ENCODE measurements at regions not wholly inside any gene's neighbourhood (a gene's known extent, or its start where the extent isn't known, plus 50 kb on each side); places are given as distances from the start of the nearest gene placed in this dataset.

- no peak for DNase-seq
- H3K27ac Mint-ChIP-seq = no peak overlapping the region
- H3K4me1 Mint-ChIP-seq (ENCODE audit: low read depth) = no peaks in the 10 kb centered on the region
- no peaks in the 10 kb centered on the region for H3K9me3 Mint-ChIP-seq (ENCODE audit: insufficient read depth)
- ChIA-PET POLR2A (no interaction called here), CTCF (no interaction called here)
- H3K36me3 Mint-ChIP-seq (ENCODE audit: low read depth) = no peaks in the 10 kb centered on the region
- no peak for ATAC-seq
- H3K4me3 Mint-ChIP-seq = no peak overlapping the region
- H3K27me3 Mint-ChIP-seq (ENCODE audit: low read depth) = peaks cover 2% of the 10 kb centered on the region
Observed at GRCh38 chr2:239470151-239470900, 69.5 kb upstream of the HDAC4 start.

DNA sequence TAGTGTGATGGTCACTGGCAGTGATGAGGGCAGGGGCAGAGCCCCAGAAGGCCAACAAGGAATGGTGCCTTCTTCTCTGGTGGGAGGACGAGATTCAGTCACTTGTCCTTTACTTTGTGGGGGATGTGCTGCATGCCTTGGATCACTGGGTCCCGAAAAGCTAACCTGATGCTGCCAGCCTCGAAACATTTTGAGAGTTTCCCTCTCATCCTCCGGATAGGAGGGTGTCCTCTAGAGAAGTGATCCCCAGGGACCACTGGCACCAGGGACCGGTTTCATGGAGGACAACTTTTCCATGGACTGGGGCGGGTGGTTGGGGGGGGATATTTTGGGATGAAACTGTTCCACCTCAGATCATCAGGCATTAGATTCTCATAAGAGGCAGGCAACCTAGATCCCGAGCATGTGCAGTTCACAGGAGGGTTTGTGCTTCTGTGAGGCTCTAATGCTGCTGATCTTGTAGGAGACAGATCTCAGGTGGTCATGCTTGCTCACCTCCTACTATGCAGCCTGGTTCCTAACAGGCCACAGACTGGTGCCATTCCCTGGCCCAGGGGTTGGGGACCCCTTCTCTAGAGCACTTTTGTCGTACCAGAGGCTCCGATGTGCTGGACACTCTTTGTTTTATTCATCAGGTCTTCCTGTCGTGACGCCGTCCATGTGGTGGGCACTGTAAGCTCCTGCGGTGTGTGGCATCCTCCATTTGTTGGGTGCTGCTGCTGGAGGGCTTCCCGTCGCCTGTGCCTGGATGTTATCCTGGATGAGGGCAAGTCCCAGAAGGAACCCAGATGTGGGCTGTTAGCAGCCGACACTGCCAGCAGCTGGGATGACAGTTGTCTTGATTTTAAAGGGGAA lies 68.5 kb upstream of the HDAC4 start:
- ChIA-PET POLR2A (no interaction called here), CTCF (no interaction called here)
- Mint-ChIP-seq H3K36me3 (ENCODE audit: low read depth) (no peaks in the 10 kb centered on the region), H3K4me1 (ENCODE audit: low read depth) (no peaks in the 10 kb centered on the region), H3K4me3 (no peak overlapping the region), H3K9me3 (ENCODE audit: insufficient read depth) (no peaks in the 10 kb centered on the region), H3K27me3 (ENCODE audit: low read depth) (peaks cover 1% of the 10 kb centered on the region), H3K27ac (no peak overlapping the region)
- DNase-seq (no peak), ATAC-seq (no peak)

DNA sequence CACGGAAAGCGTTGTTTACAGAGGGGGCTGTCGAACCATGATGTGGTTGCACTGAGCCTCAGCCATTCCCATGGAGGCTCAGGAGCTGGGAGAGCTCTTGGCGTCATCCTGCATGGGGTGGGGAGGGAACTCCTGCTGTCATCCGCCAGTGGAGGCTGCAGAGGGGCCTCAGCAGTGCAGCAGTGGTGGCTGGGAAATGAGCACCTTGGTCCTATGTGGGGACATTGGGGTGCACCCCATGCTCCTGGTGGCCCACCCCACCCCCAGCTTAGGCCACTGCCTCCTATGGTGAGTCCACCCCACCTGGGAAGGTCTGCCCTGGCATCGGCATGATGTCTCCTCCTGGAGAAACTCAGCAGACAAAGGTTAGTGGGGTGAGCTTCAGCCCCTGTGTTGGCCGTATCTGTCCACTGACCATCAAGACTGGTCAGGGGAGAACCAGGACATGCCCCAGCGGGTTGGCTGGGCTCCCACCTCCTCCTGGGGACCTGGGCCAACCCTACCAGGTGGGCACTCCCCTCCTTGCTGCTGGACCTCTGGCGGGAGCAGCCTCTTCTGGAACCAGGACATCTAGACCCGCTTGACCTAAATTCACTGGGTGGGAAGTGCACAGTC lies 67.8 kb upstream of the HDAC4 start:
- Mint-ChIP-seq H3K4me1 (ENCODE audit: low read depth) (no peaks in the 10 kb centered on the region), H3K36me3 (ENCODE audit: low read depth) (no peaks in the 10 kb centered on the region), H3K9me3 (ENCODE audit: insufficient read depth) (no peaks in the 10 kb centered on the region), H3K27me3 (ENCODE audit: low read depth) (no peaks in the 10 kb centered on the region), H3K4me3 (no peak overlapping the region), H3K27ac (no peak overlapping the region)
- ChIA-PET POLR2A (no interaction called here), CTCF (no interaction called here)
- DNase-seq = no peak
- no peak for ATAC-seq

DNA sequence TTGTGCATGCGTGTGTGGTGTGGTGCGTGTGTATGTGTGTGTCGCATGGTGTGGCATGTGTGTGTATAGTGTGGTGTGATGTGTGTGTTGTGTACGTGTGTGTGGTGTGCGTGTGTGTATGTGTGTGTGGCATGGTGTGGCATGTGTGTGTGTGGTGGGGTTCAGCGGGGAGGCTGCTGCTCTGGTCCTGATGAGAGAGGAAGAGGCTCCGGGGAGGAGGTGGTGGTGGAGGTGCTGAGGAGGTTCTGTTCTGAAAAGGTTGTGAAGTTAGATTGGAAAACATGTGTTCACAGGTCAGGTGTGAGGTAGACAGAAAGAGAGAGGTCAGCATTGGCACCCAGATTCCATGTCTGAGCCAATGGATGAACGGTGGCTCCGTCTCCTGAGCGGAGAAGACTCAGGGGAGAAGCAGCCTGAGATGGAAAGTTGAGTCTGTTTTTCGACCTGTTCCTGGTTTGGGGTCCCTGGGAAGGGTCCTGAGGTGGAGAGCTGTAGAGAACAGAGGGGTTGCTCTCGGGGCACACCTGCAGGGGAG lies 67.2 kb upstream of the HDAC4 start:
- H3K36me3 Mint-ChIP-seq (ENCODE audit: low read depth) = no peaks in the 10 kb centered on the region
- ATAC-seq = no peak
- ChIA-PET POLR2A (no interaction called here), CTCF (no interaction called here)
- H3K4me1 Mint-ChIP-seq (ENCODE audit: low read depth) = no peaks in the 10 kb centered on the region
- DNase-seq = no peak
- no peak overlapping the region for H3K27ac Mint-ChIP-seq
- no peaks in the 10 kb centered on the region for H3K27me3 Mint-ChIP-seq (ENCODE audit: low read depth)
- no peak overlapping the region for H3K4me3 Mint-ChIP-seq
- no peaks in the 10 kb centered on the region for H3K9me3 Mint-ChIP-seq (ENCODE audit: insufficient read depth)

- no peak for ATAC-seq
- POLR2A ChIA-PET = no interaction called here
- H3K36me3 Mint-ChIP-seq (ENCODE audit: low read depth) = no peaks in the 10 kb centered on the region
- H3K27ac Mint-ChIP-seq = no peak overlapping the region
- H3K9me3 Mint-ChIP-seq (ENCODE audit: insufficient read depth) = no peaks in the 10 kb centered on the region
- CTCF ChIA-PET = no interaction called here
- no peaks in the 10 kb centered on the region for H3K4me1 Mint-ChIP-seq (ENCODE audit: low read depth)
- no peak for DNase-seq
- no peak overlapping the region for H3K4me3 Mint-ChIP-seq
- no peaks in the 10 kb centered on the region for H3K27me3 Mint-ChIP-seq (ENCODE audit: low read depth)
Observed at GRCh38 chr2:239467281-239467955, 66.6 kb upstream of the HDAC4 start.

DNA sequence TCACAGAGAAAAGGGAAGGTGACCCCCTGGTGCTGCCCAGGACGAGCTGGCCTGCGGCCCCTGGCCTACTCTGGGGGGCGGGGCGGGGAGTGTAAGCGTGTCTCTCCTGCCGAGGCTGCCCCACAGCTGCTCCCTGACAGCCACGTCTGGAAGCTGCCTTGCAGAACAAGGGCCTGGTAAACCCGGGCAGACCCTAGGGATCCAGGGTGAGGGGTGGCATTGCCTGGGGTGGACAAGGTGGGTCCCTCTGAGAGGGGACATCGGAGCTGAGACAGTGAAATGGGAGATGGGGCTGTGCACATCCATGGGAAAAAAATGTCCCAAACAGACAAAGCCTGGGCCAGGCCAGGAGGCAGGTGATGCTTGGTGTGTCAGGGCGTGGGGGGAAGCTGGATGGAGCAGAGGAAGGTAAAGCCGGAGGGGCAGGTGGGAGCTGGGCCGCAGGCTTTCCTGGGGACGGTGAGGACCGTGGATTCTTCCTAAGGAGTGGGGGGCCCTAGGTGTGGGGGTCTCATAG lies 66.0 kb upstream of the HDAC4 start:
- H3K36me3 Mint-ChIP-seq (ENCODE audit: low read depth) = no peaks in the 10 kb centered on the region
- CTCF ChIA-PET = no interaction called here
- no peak for ATAC-seq
- H3K27ac Mint-ChIP-seq = no peak overlapping the region
- no peak for DNase-seq
- no peaks in the 10 kb centered on the region for H3K27me3 Mint-ChIP-seq (ENCODE audit: low read depth)
- H3K9me3 Mint-ChIP-seq (ENCODE audit: insufficient read depth) = no peaks in the 10 kb centered on the region
- H3K4me3 Mint-ChIP-seq = no peak overlapping the region
- POLR2A ChIA-PET = no interaction called here
- no peaks in the 10 kb centered on the region for H3K4me1 Mint-ChIP-seq (ENCODE audit: low read depth)

DNA sequence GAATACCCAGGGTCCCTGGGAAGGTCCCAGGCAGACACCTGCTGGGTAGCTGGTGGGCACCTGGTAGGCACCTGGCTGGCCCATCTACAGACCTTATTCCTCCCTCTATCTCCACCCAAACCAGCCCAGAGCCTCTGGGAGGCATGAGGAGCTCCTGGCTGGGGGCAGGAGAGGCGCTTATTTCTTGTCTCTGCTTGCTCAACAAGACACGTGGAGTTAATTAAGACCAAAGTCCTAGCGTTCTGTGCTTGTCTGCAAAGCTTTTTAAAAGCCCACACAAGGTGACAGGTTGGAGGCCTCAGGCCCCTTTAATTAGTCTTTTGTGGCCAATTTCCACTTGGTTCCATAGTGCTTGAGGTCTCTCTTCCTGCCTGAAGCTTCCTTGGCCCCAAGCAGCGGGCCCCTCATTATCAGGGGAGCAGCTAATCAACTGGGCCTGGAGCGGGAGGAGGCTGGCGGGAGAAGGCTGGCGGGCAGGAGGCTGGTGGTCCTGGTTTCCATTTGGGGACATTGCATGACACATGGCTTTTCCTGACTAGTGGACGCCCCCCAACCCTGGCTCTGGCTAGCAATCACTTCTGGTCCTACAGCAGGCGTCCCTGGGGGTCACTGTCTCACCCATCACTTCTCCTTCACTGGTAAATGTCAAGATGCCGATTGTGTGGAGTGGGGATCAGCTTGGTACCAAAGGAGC lies 65.4 kb upstream of the HDAC4 start:
- ChIA-PET CTCF (no interaction called here), POLR2A (interaction anchor here (0.6 kb wide), 1 partner anchor 10 kb away, joined by 3 read pairs; no protein-coding TSS in a partner anchor)
- Mint-ChIP-seq H3K36me3 (ENCODE audit: low read depth) (no peaks in the 10 kb centered on the region), H3K9me3 (ENCODE audit: insufficient read depth) (no peaks in the 10 kb centered on the region), H3K27me3 (ENCODE audit: low read depth) (no peaks in the 10 kb centered on the region), H3K27ac (no peak overlapping the region), H3K4me3 (no peak overlapping the region), H3K4me1 (ENCODE audit: low read depth) (no peaks in the 10 kb centered on the region)
- ATAC-seq = no peak
- no peak for DNase-seq

GRCh38 chr2:239465017-239466001 lies 64.5 kb upstream of the HDAC4 start:
- H3K4me3 Mint-ChIP-seq = no peak overlapping the region
- H3K27ac Mint-ChIP-seq = no peak overlapping the region
- POLR2A ChIA-PET = interaction anchor here (0.6 kb wide), 1 partner anchor 9 kb away, joined by 3 read pairs; no protein-coding TSS in a partner anchor
- H3K4me1 Mint-ChIP-seq (ENCODE audit: low read depth) = no peaks in the 10 kb centered on the region
- no peak for DNase-seq
- no peaks in the 10 kb centered on the region for H3K36me3 Mint-ChIP-seq (ENCODE audit: low read depth)
- ATAC-seq = no peak
- H3K27me3 Mint-ChIP-seq (ENCODE audit: low read depth) = no peaks in the 10 kb centered on the region
- H3K9me3 Mint-ChIP-seq (ENCODE audit: insufficient read depth) = no peaks in the 10 kb centered on the region
- CTCF ChIA-PET = no interaction called here

GRCh38 chr2:239464166-239465016 lies 63.6 kb upstream of the HDAC4 start:
- Mint-ChIP-seq H3K36me3 (ENCODE audit: low read depth) (no peaks in the 10 kb centered on the region), H3K9me3 (ENCODE audit: insufficient read depth) (no peaks in the 10 kb centered on the region), H3K4me3 (no peak overlapping the region), H3K4me1 (ENCODE audit: low read depth) (no peaks in the 10 kb centered on the region), H3K27ac (no peak overlapping the region), H3K27me3 (ENCODE audit: low read depth) (no peaks in the 10 kb centered on the region)
- no peak for DNase-seq
- ChIA-PET POLR2A (interaction anchor here (0.6 kb wide), 1 partner anchor 11 kb away, joined by 3 read pairs; no protein-coding TSS in a partner anchor), CTCF (no interaction called here)
- ATAC-seq = no peak
